ENCODE measurements at regions not wholly inside any gene's neighbourhood (a gene's known extent, or its start where the extent isn't known, plus 50 kb on each side); places are given as distances from the start of the nearest gene placed in this dataset.

GRCh38 chr20:1838556-1839279 is 56.5 kb upstream of the SIRPA start:
- TF ChIP-seq POLR2AphosphoS5 (IDR thresholded peaks at IDR 0.05; ENCODE audit: borderline replicate concordance, low read depth, low read length) (no peak), EZH2 (IDR thresholded peaks at IDR 0.05) (no peak)

Measured in SK-N-MC (cell line).